MM.1S (cell line): ENCODE measurements at regions not wholly inside any gene's neighbourhood (a gene's known extent, or its start where the extent isn't known, plus 50 kb on each side); places are given as distances from the start of the nearest gene placed in this dataset.

Experiments used
- DNase-seq: peaks from one replicate; pipeline ENCODE4 v3.0.0-alpha.2; 2015
- H2AFZ ChIP-seq: fragments of 300-600 bp; sonication (generic); 2 replicates; pipeline ENCODE4 v1.6.0; 2016; ENCODE audit warnings: antibody characterized with exemption, low read length
- H3F3A ChIP-seq: fragments of 300-600 bp; sonication (generic); 2 replicates; pipeline ENCODE4 v1.6.1; 2016; ENCODE audit warnings: mild to moderate bottlenecking, antibody characterized with exemption, low read length, moderate library complexity, mixed read lengths; ENCODE audit not compliant: insufficient read depth
- H3K27ac ChIP-seq: fragments of 300-600 bp; sonication (generic); 2 replicates; pipeline ENCODE4 v1.5.1; 2016; ENCODE audit warnings: mild to moderate bottlenecking, low read length
- H3K27me3 ChIP-seq: fragments of 300-600 bp; sonication (generic); replicated peaks from 2 replicates; pipeline ENCODE4 v1.6.0; 2016; ENCODE audit warnings: low read length; ENCODE audit not compliant: insufficient read depth
- H3K36me3 ChIP-seq: fragments of 300-600 bp; sonication (generic); replicated peaks from 2 replicates; pipeline ENCODE4 v1.6.1; 2016; ENCODE audit warnings: mild to moderate bottlenecking, low read length, mixed read lengths; ENCODE audit not compliant: insufficient read depth
- H3K4me1 ChIP-seq: fragments of 300-600 bp; sonication (generic); 2 replicates; pipeline ENCODE4 v1.6.1; 2016; ENCODE audit warnings: low read length, mixed read lengths
- H3K4me2 ChIP-seq: fragments of 300-600 bp; sonication (generic); 2 replicates; pipeline ENCODE4 v1.6.0; 2016; ENCODE audit warnings: low read depth, low read length
- H3K4me3 ChIP-seq: fragments of 300-600 bp; sonication (generic); 2 replicates; pipeline ENCODE4 v1.5.1; 2016; ENCODE audit warnings: low read length, mixed read lengths
- H3K79me2 ChIP-seq: fragments of 300-600 bp; sonication (generic); 2 replicates; pipeline ENCODE4 v1.6.1; 2016; ENCODE audit warnings: mixed run types, low read length, mixed read lengths
- H3K9ac ChIP-seq: fragments of 300-600 bp; sonication (generic); 2 replicates; pipeline ENCODE4 v1.6.1; 2016; ENCODE audit warnings: low read length, mixed read lengths
- H3K9me2 ChIP-seq: fragments of 300-600 bp; sonication (generic); replicated peaks from 2 replicates; pipeline ENCODE4 v1.6.1; 2016; ENCODE audit warnings: mild to moderate bottlenecking, low read length, mixed read lengths; ENCODE audit not compliant: insufficient read depth
- H3K9me3 ChIP-seq: fragments of 300-600 bp; sonication (generic); replicated peaks from 2 replicates; pipeline ENCODE4 v1.6.1; 2016; ENCODE audit warnings: mild to moderate bottlenecking, low read length, mixed read lengths; ENCODE audit not compliant: insufficient read depth
- H4K20me1 ChIP-seq: fragments of 300-600 bp; sonication (generic); 2 replicates; pipeline ENCODE4 v1.6.1; 2016; ENCODE audit warnings: mild to moderate bottlenecking, low read length, moderate library complexity, mixed read lengths; ENCODE audit not compliant: insufficient read depth
- CTCF ChIP-seq: fragments of 300-600 bp; sonication (generic); IDR thresholded peaks from 2 replicates; pipeline ENCODE4 v1.5.1; 2016; ENCODE audit warnings: antibody characterized with exemption, low read length, mixed read lengths
- EZH2 ChIP-seq: fragments of 300-600 bp; sonication (generic); optimal IDR thresholded peaks from 2 replicates; pipeline ENCODE3; 2017; ENCODE audit warnings: low read depth, mild to moderate bottlenecking, antibody characterized with exemption, low read length, mixed read lengths
- EZH2phosphoT487 ChIP-seq: fragments of 300-600 bp; sonication (generic); IDR thresholded peaks from 2 replicates; pipeline ENCODE4 v1.6.1; 2018; ENCODE audit warnings: antibody characterized with exemption, low read length

DNA sequence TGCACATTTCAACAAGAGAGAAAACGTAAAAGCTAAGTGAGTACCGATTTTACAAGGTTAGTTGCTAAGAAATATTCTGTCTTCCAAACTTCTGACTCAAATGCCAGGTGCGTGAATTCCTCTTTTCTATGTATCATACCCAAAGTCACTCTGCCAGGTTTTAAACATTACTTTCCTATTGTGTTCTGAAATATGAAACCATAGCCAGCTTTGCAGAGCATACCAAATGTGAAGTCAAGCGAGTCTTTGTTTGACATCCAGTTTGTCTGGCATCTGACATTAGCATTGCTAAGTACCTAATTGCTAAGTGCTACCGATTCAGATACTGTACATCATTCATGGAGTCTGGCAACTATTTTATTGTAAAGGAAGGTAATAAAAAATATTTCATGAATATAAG is 321.9 kb upstream of the GALNT5 start:
- H4K20me1 ChIP-seq: no peaks in the 10 kb centered on the region
- H3K4me2 ChIP-seq: no peak overlapping the region
- H2AFZ ChIP-seq: no peak overlapping the region
- no peaks in the 10 kb centered on the region for H3K4me1 ChIP-seq
- no peak overlapping the region for H3K4me3 ChIP-seq
- H3K36me3 ChIP-seq: no peaks in the 10 kb centered on the region
- H3K27me3 ChIP-seq: no peaks in the 10 kb centered on the region
- no peaks in the 10 kb centered on the region for H3F3A ChIP-seq
- H3K9me3 ChIP-seq: no peaks in the 10 kb centered on the region
- no peaks in the 10 kb centered on the region for H3K9me2 ChIP-seq
- no peaks in the 10 kb centered on the region for H3K79me2 ChIP-seq
- H3K9ac ChIP-seq: no peak overlapping the region
- TF ChIP-seq CTCF: no peak
- DNase-seq: no peak
- H3K27ac ChIP-seq: no peak overlapping the region

- H3K4me1 ChIP-seq: no peaks in the 10 kb centered on the region
- H3K79me2 ChIP-seq: no peaks in the 10 kb centered on the region
- no peak overlapping the region for H3K4me2 ChIP-seq
- no peaks in the 10 kb centered on the region for H3K27me3 ChIP-seq
- H3K36me3 ChIP-seq: no peaks in the 10 kb centered on the region
- no peak for DNase-seq
- no peaks in the 10 kb centered on the region for H3F3A ChIP-seq
- no peaks in the 10 kb centered on the region for H3K9me2 ChIP-seq
- H2AFZ ChIP-seq: no peak overlapping the region
- TF ChIP-seq EZH2: no peak
- TF ChIP-seq CTCF: no peak
- no peak for TF ChIP-seq EZH2phosphoT487
- H3K4me3 ChIP-seq: no peak overlapping the region
- no peaks in the 10 kb centered on the region for H3K9me3 ChIP-seq
- H3K9ac ChIP-seq: no peak overlapping the region
- no peaks in the 10 kb centered on the region for H4K20me1 ChIP-seq
- no peak overlapping the region for H3K27ac ChIP-seq
Observed at GRCh38 chr2:156937430-156937829, 320.1 kb upstream of the GALNT5 start.

- H3K79me2 ChIP-seq: no peaks in the 10 kb centered on the region
- no peaks in the 10 kb centered on the region for H3K36me3 ChIP-seq
- H3K4me3 ChIP-seq: no peak overlapping the region
- no peak overlapping the region for H2AFZ ChIP-seq
- H3K27ac ChIP-seq: no peak overlapping the region
- H3K4me1 ChIP-seq: no peaks in the 10 kb centered on the region
- H3K9me3 ChIP-seq: no peaks in the 10 kb centered on the region
- TF ChIP-seq EZH2 (no peak), EZH2phosphoT487 (no peak), CTCF (no peak)
- H3K4me2 ChIP-seq: no peak overlapping the region
- H3K27me3 ChIP-seq: no peaks in the 10 kb centered on the region
- H3K9me2 ChIP-seq: no peaks in the 10 kb centered on the region
- H3K9ac ChIP-seq: no peak overlapping the region
- H4K20me1 ChIP-seq: no peaks in the 10 kb centered on the region
- DNase-seq: no peak
- no peaks in the 10 kb centered on the region for H3F3A ChIP-seq
Observed at GRCh38 chr2:156944871-156945270, 312.6 kb upstream of the GALNT5 start.

GRCh38 chr2:156947261-156947660 is 310.2 kb upstream of the GALNT5 start:
- no peak for DNase-seq
- no peak overlapping the region for H3K27ac ChIP-seq

More at GRCh38 chr2:156947261-156947660, 310.2 kb upstream of the GALNT5 start:
- no peak overlapping the region for H3K4me3 ChIP-seq
- no peak overlapping the region for H3K4me2 ChIP-seq
- TF ChIP-seq EZH2 (no peak), CTCF (no peak), EZH2phosphoT487 (no peak)
- H3K79me2 ChIP-seq: no peaks in the 10 kb centered on the region
- H3K27me3 ChIP-seq: no peaks in the 10 kb centered on the region
- no peaks in the 10 kb centered on the region for H3K4me1 ChIP-seq
- no peaks in the 10 kb centered on the region for H3F3A ChIP-seq
- no peaks in the 10 kb centered on the region for H3K9me3 ChIP-seq
- H3K36me3 ChIP-seq: no peaks in the 10 kb centered on the region
- no peak overlapping the region for H2AFZ ChIP-seq
- no peaks in the 10 kb centered on the region for H4K20me1 ChIP-seq
- H3K9ac ChIP-seq: no peak overlapping the region
- H3K9me2 ChIP-seq: no peaks in the 10 kb centered on the region
